CD4-positive, CD25-positive, alpha-beta regulatory T cell (primary cell): ENCODE measurements at regions not wholly inside any gene's neighbourhood (a gene's known extent, or its start where the extent isn't known, plus 50 kb on each side); places are given as distances from the start of the nearest gene placed in this dataset.

Source experiments
- ATAC-seq, 2 donors: fragments of 150-1000 bp; cut with Tn5 transposase; one replicate each; pipeline ENCODE4 v1.10.0; 2021; ENCODE audit warnings: low read depth in 2 of 2, moderate number of reproducible peaks in 2 of 2, moderate library complexity in 1 of 2
- DNase-seq, 3 donors: peaks; one replicate each; pipeline versions ENCODE4 v3.0.0 to v3.0.0-alpha.2; 2012 to 2022; ENCODE audit warnings: mixed read lengths in 1 of 3
- H3K27ac ChIP-seq: one replicate; pipeline ENCODE4 v1.7.0; 2013; ENCODE audit warnings: mild to moderate bottlenecking, low read length; ENCODE audit not compliant: insufficient read depth, poor library complexity, severe bottlenecking
- H3K27me3 ChIP-seq: one replicate; pipeline ENCODE4 v1.7.0; 2013; ENCODE audit warnings: low read length; ENCODE audit not compliant: control insufficient read depth, insufficient read depth
- H3K36me3 ChIP-seq: one replicate; pipeline ENCODE4 v1.7.0; 2013; ENCODE audit warnings: mild to moderate bottlenecking, low read length, moderate library complexity; ENCODE audit not compliant: control insufficient read depth, insufficient read depth
- H3K4me1 ChIP-seq: 2 replicates; pipeline ENCODE4 v1.7.0; 2013; ENCODE audit warnings: mild to moderate bottlenecking, low read length; ENCODE audit not compliant: insufficient read depth, control insufficient read depth, poor library complexity, severe bottlenecking
- H3K4me3 ChIP-seq: one replicate; pipeline ENCODE4 v1.7.0; 2013; ENCODE audit warnings: low read depth, mild to moderate bottlenecking, low read length, moderate library complexity
- H3K9me3 ChIP-seq, 2 experiments: 1 replicate in 1 of 2; 2 replicates in 1 of 2; pipeline ENCODE4 v1.7.0; 2013; ENCODE audit warnings: low read length in 2 of 2, mild to moderate bottlenecking in 1 of 2, moderate library complexity in 1 of 2; ENCODE audit not compliant: control insufficient read depth in 2 of 2
- H3K27ac Mint-ChIP-seq, 3 donors: one replicate each; pipeline ENCODE4 v1.8.0; 2020 to 2022; ENCODE audit warnings: mild to moderate bottlenecking in 3 of 3, mixed read lengths in 3 of 3, moderate library complexity in 2 of 3
- H3K27me3 Mint-ChIP-seq: one replicate; pipeline ENCODE4 v1.8.0; 2022; ENCODE audit warnings: mild to moderate bottlenecking, mixed read lengths
- H3K36me3 Mint-ChIP-seq: one replicate; pipeline ENCODE4 v1.8.0; 2020; ENCODE audit warnings: mixed read lengths
- H3K4me1 Mint-ChIP-seq, 4 donors: one replicate each; pipeline ENCODE4 v1.8.0; 2020 to 2022; ENCODE audit warnings: mixed read lengths in 4 of 4, mild to moderate bottlenecking in 1 of 4
- H3K4me3 Mint-ChIP-seq, 4 donors: one replicate each; pipeline ENCODE4 v1.8.0; 2020 to 2022; ENCODE audit warnings: mild to moderate bottlenecking in 4 of 4, mixed read lengths in 4 of 4, moderate library complexity in 3 of 4
- H3K9me3 Mint-ChIP-seq, 7 donors: one replicate each; pipeline ENCODE4 v1.8.0; 2020 to 2022; ENCODE audit warnings: mixed read lengths in 7 of 7, mild to moderate bottlenecking in 3 of 7, moderate library complexity in 2 of 7

GRCh38 chr3:59440285-59441028 lies 390.6 kb upstream of the CFAP20DC start:
- H3K4me3 Mint-ChIP-seq = no peak overlapping the region

GRCh38 chr3:59438492-59438891 lies 388.7 kb upstream of the CFAP20DC start:
- H3K36me3 ChIP-seq = no peaks in the 10 kb centered on the region
- no peaks in the 10 kb centered on the region for H3K36me3 Mint-ChIP-seq
- H3K9me3 Mint-ChIP-seq = peaks cover 0 to 10% (median 2%) of the 10 kb centered on the region in 7 donors
- no peaks in the 10 kb centered on the region for H3K27me3 ChIP-seq
- ATAC-seq = no peak
- H3K4me1 Mint-ChIP-seq = peaks cover 10 to 30% (median 13%) of the 10 kb centered on the region in 4 donors
- H3K27me3 Mint-ChIP-seq = no peaks in the 10 kb centered on the region
- H3K4me1 ChIP-seq = peaks cover 9% of the 10 kb centered on the region
- H3K9me3 ChIP-seq = peaks cover 6 to 8% of the 10 kb centered on the region in 2 experiments
- no peak overlapping the region for H3K4me3 Mint-ChIP-seq
- no peak overlapping the region for H3K4me3 ChIP-seq
- no peak overlapping the region for H3K27ac ChIP-seq
- H3K27ac Mint-ChIP-seq = no peak overlapping the region
- DNase-seq = no peak

More at GRCh38 chr3:59440285-59441028, 390.6 kb upstream of the CFAP20DC start:
- H3K4me1 Mint-ChIP-seq = peaks cover 25 to 43% (median 26%) of the 10 kb centered on the region in 4 donors
- Histone ChIP-seq H3K4me1 (peaks cover 29% of the 10 kb centered on the region), H3K27me3 (no peaks in the 10 kb centered on the region), H3K27ac (no peak overlapping the region), H3K36me3 (no peaks in the 10 kb centered on the region), H3K4me3 (no peak overlapping the region), H3K9me3 (no peaks in the 10 kb centered on the region)
- H3K36me3 Mint-ChIP-seq = no peaks in the 10 kb centered on the region
- H3K27me3 Mint-ChIP-seq = no peaks in the 10 kb centered on the region
- peaks cover 0 to 6% (median 0%) of the 10 kb centered on the region in 7 donors for H3K9me3 Mint-ChIP-seq
- H3K27ac Mint-ChIP-seq = peak overlapping the region in 2 of 3 donors; percentile 5 to 68
- DNase-seq = no peak
- ATAC-seq = no peak

- peaks cover 8 to 22% (median 10%) of the 10 kb centered on the region in 4 donors for H3K4me1 Mint-ChIP-seq
- Histone ChIP-seq H3K4me1 (no peaks in the 10 kb centered on the region), H3K27ac (no peak overlapping the region), H3K4me3 (no peak overlapping the region), H3K9me3 (peaks cover 7 to 10% of the 10 kb centered on the region in 2 experiments), H3K27me3 (no peaks in the 10 kb centered on the region), H3K36me3 (no peaks in the 10 kb centered on the region)
- H3K27ac Mint-ChIP-seq = peak overlapping the region; percentile 79 to 88 (median 87)
- peaks cover 2 to 10% (median 4%) of the 10 kb centered on the region in 7 donors for H3K9me3 Mint-ChIP-seq
- ATAC-seq (peak; percentile 53 to 60), DNase-seq (peak in 2 of 3 donors; percentile 61 to 71)
- peak overlapping the region in 3 of 4 donors; percentile 15 to 61 (median 55) for H3K4me3 Mint-ChIP-seq
- no peaks in the 10 kb centered on the region for H3K36me3 Mint-ChIP-seq
- no peaks in the 10 kb centered on the region for H3K27me3 Mint-ChIP-seq
These were observed 386.5 kb upstream of the CFAP20DC start for GRCh38 chr3:59436164-59436958.

GRCh38 chr3:59433546-59433945 lies 383.7 kb upstream of the CFAP20DC start:
- no peaks in the 10 kb centered on the region for H3K27me3 ChIP-seq
- Mint-ChIP-seq H3K4me1 (peaks cover 5 to 21% (median 12%) of the 10 kb centered on the region in 4 donors), H3K4me3 (no peak overlapping the region), H3K27me3 (no peaks in the 10 kb centered on the region), H3K27ac (no peak overlapping the region), H3K9me3 (peaks cover 2 to 10% (median 4%) of the 10 kb centered on the region in 7 donors), H3K36me3 (no peaks in the 10 kb centered on the region)
- H3K4me1 ChIP-seq = no peaks in the 10 kb centered on the region
- ATAC-seq (no peak), DNase-seq (no peak)
- H3K9me3 ChIP-seq = peaks cover 7 to 10% of the 10 kb centered on the region in 2 experiments
- no peak overlapping the region for H3K27ac ChIP-seq
- no peak overlapping the region for H3K4me3 ChIP-seq
- H3K36me3 ChIP-seq = no peaks in the 10 kb centered on the region

GRCh38 chr3:59432665-59433064 lies 382.8 kb upstream of the CFAP20DC start:
- Mint-ChIP-seq H3K4me3 (no peak overlapping the region), H3K9me3 (peaks cover 2 to 10% (median 4%) of the 10 kb centered on the region in 7 donors), H3K4me1 (peaks cover 6 to 30% (median 14%) of the 10 kb centered on the region in 4 donors), H3K27me3 (no peaks in the 10 kb centered on the region), H3K27ac (no peak overlapping the region), H3K36me3 (no peaks in the 10 kb centered on the region)
- no peaks in the 10 kb centered on the region for H3K36me3 ChIP-seq
- peaks cover 4% of the 10 kb centered on the region for H3K4me1 ChIP-seq
- no peaks in the 10 kb centered on the region for H3K27me3 ChIP-seq
- no peak overlapping the region for H3K4me3 ChIP-seq
- H3K9me3 ChIP-seq = peaks cover 7 to 10% of the 10 kb centered on the region in 2 experiments
- no peak overlapping the region for H3K27ac ChIP-seq
- DNase-seq (no peak), ATAC-seq (no peak)

GRCh38 chr3:59430341-59430740 lies 380.5 kb upstream of the CFAP20DC start:
- Mint-ChIP-seq H3K4me3 (no peak overlapping the region), H3K27ac (no peak overlapping the region), H3K9me3 (peaks cover 2 to 8% (median 4%) of the 10 kb centered on the region in 7 donors), H3K27me3 (no peaks in the 10 kb centered on the region), H3K36me3 (no peaks in the 10 kb centered on the region), H3K4me1 (peaks cover 14 to 41% (median 30%) of the 10 kb centered on the region in 4 donors)
- H3K4me1 ChIP-seq = peaks cover 27% of the 10 kb centered on the region
- no peak for ATAC-seq
- H3K27ac ChIP-seq = no peak overlapping the region
- H3K36me3 ChIP-seq = no peaks in the 10 kb centered on the region
- DNase-seq = no peak
- H3K27me3 ChIP-seq = no peaks in the 10 kb centered on the region
- peaks cover 7 to 10% of the 10 kb centered on the region in 2 experiments for H3K9me3 ChIP-seq
- no peak overlapping the region for H3K4me3 ChIP-seq

- no peaks in the 10 kb centered on the region for H3K36me3 Mint-ChIP-seq
These were observed 379.4 kb upstream of the CFAP20DC start for GRCh38 chr3:59429198-59429597.

More at GRCh38 chr3:59429198-59429597, 379.4 kb upstream of the CFAP20DC start:
- Mint-ChIP-seq H3K27me3 (no peaks in the 10 kb centered on the region), H3K4me1 (peaks cover 21 to 49% (median 38%) of the 10 kb centered on the region in 4 donors), H3K4me3 (peak overlapping the region in 1 of 4 donors; percentile 11), H3K9me3 (peaks cover under 1 to 6% (median 2%) of the 10 kb centered on the region in 7 donors), H3K27ac (peak overlapping the region in 2 of 3 donors; percentile 38 to 95)
- H3K4me1 ChIP-seq = peaks cover 39% of the 10 kb centered on the region
- ATAC-seq (no peak), DNase-seq (no peak)
- H3K9me3 ChIP-seq = peaks cover 3 to 9% of the 10 kb centered on the region in 2 experiments
- H3K27me3 ChIP-seq = no peaks in the 10 kb centered on the region
- no peaks in the 10 kb centered on the region for H3K36me3 ChIP-seq
- no peak overlapping the region for H3K4me3 ChIP-seq
- H3K27ac ChIP-seq = no peak overlapping the region
